GM12892 (cell line): ENCODE measurements at regions not wholly inside any gene's neighbourhood (a gene's known extent, or its start where the extent isn't known, plus 50 kb on each side); places are given as distances from the start of the nearest gene placed in this dataset.

Experiments
- DNase-seq: peaks from one replicate; pipeline ENCODE4 v3.0.0; 2011; ENCODE audit not compliant: insufficient read length
- FAIRE-seq: peaks from 2 replicates; lab custom pipeline; 2011; peaks lifted over from hg19 to GRCh38; lab: Jason Lieb, UNC
- POLR2A ChIP-seq: IDR thresholded peaks from 2 replicates; pipeline ENCODE4 v1.6.1; 2011; ENCODE audit warnings: low read depth, low read length, control low read depth
- POLR2AphosphoS5 ChIP-seq: IDR thresholded peaks from 2 replicates; pipeline ENCODE4 v1.6.1; 2011; ENCODE audit warnings: low read depth, low read length, control low read depth
- TAF1 ChIP-seq: IDR thresholded peaks from 2 replicates; pipeline ENCODE4 v1.6.1; 2011; ENCODE audit warnings: low read depth, mild to moderate bottlenecking, control low read depth, low read length, borderline replicate concordance

GRCh38 chr4:111537871-111538270, 607.4 kb upstream of the FAM241A start:
- TF ChIP-seq POLR2AphosphoS5 (no peak), POLR2A (no peak), TAF1 (no peak)
- no peak for DNase-seq
- FAIRE-seq, result no peak

- FAIRE-seq (no peak), DNase-seq (no peak)
- TF ChIP-seq POLR2A (no peak), TAF1 (no peak), POLR2AphosphoS5 (no peak)
These were observed 604.6 kb upstream of the FAM241A start for GRCh38 chr4:111540671-111541070.

DNA sequence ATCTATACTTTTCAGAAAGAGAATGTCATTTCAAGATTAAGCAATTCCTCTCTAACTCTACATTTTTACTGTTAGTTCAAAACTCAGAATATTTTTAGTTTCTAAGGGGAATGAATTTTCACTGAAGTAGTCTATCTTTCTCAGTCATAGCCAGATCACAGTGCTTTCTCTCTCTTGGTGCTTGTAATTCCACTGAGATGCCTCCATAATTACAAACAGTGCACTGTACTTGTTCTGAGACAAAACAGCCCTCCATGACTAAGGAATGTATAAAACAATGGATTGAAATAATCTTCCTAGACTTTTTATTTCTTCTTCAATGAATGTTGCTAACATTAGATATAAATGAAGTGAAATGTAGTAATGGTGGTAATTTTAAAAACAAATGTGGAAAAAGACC, 603.2 kb upstream of the FAM241A start:
- TF ChIP-seq POLR2AphosphoS5, result no peak
- DNase-seq (no peak), FAIRE-seq (no peak)

- FAIRE-seq (no peak), DNase-seq (no peak)
- TF ChIP-seq POLR2AphosphoS5, result no peak
- no peak for TF ChIP-seq POLR2A
- TF ChIP-seq TAF1, result no peak
These were observed 598.4 kb upstream of the FAM241A start for GRCh38 chr4:111546881-111547280.

GRCh38 chr4:111556141-111556781, 589.0 kb upstream of the FAM241A start:
- no peak for DNase-seq
- no peak for FAIRE-seq
- no peak for TF ChIP-seq POLR2A
- no peak for TF ChIP-seq TAF1
- TF ChIP-seq POLR2AphosphoS5, result no peak

DNA sequence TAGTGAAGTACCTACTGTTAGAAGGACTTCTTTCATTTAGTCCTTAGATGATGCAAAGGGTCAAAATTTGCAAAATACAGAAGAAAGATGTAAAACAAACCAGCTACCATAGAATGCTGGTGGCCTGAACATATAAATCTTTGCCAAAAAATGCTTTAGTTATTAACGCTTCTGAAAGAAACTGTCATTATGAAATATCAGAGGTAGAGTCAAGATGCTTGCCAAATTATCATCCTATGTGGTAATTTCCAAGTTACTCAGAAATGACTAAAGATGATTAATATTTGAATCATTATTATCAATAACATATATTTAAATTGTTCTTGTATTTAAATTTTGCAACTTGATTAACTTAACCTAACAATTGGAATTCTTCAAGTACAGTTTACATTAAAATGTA, 588.4 kb upstream of the FAM241A start:
- no peak for FAIRE-seq
- DNase-seq, result no peak
- TF ChIP-seq TAF1, result no peak
- no peak for TF ChIP-seq POLR2A
- TF ChIP-seq POLR2AphosphoS5, result no peak

DNA sequence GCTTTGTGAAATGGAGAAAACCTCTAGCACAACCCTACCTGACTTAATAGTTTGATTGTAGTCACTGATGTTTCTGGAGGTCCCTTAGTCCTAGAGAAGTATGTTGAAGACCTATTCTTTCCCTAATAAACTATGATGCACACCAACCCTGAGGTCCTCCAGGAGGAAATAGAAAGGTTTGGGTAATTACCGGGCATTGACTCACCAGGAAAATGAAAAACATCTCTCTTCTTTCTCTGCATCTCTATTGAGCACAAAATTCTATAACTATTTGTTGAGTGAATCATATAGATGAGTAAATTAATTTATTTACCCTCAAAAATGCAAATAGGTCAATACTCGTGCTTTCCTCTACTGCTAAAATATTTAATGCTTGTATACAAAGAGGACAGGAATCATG, 582.4 kb upstream of the FAM241A start:
- FAIRE-seq (no peak), DNase-seq (no peak)
- TF ChIP-seq TAF1 (no peak), POLR2A (no peak), POLR2AphosphoS5 (no peak)

DNA sequence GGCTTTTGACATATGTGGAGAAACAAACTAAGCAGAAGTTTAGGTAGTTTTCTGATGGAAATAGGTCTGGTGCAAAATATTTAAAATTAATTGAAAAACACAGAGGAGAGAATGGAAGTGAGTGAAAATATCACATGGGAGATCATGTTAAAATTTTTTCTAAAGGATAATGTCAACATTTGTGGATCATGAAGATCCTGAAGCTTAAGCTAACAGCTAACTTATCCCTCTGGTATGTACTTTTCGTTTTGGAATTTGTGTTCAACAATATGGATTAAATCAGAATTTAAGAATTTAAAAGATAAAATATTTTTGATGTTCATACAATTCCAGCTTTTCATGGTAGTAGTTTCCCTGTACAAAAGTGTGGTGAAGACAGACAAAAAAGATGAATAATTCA, 572.8 kb upstream of the FAM241A start:
- FAIRE-seq, result no peak
- TF ChIP-seq TAF1 (no peak), POLR2A (no peak), POLR2AphosphoS5 (no peak)
- no peak for DNase-seq

DNA sequence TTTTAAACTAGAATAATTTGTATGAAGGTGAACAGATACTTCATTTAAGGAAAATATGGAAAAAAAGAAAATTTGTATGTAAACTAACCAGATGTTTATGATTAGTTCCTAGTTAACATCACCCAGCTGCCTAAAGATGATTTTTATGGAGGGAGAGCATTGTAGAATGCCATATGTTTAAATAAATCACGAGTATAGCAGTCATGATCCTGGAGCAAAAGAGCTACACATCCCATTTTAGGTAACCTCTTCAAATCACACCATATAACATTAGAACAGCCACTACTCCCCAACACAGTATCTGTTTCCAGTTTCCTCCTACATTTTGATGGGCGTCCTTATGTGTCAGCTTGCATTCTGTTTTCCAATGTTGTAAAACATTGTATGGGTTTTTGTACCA, 571.9 kb upstream of the FAM241A start:
- FAIRE-seq (no peak), DNase-seq (no peak)
- no peak for TF ChIP-seq POLR2AphosphoS5
- no peak for TF ChIP-seq POLR2A
- TF ChIP-seq TAF1, result no peak

- no peak for FAIRE-seq
- DNase-seq, result no peak
- TF ChIP-seq TAF1 (no peak), POLR2AphosphoS5 (no peak), POLR2A (no peak)
These were observed 565.5 kb upstream of the FAM241A start for GRCh38 chr4:111579767-111580166.

DNA sequence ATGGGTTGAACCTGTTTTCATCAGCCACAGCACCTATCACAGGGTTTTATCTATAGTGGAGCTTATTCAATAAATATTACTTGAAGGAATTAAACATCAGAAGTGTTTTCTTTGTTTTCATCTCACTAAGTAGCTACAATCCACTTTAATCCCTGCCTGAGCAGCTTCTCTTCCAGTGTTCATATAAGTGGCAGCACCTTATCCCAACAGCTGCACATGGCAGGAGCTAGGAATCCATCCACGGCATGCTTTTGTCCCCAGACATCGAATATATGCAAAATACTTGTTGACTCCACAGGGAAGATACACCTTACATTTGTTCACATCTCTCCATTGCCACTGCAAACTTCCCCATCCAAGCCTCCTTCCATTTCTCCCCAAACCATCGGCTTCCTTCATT, 549.8 kb upstream of the FAM241A start:
- no peak for TF ChIP-seq POLR2AphosphoS5
- TF ChIP-seq POLR2A, result no peak
- no peak for TF ChIP-seq TAF1
- DNase-seq (no peak), FAIRE-seq (no peak)

DNA sequence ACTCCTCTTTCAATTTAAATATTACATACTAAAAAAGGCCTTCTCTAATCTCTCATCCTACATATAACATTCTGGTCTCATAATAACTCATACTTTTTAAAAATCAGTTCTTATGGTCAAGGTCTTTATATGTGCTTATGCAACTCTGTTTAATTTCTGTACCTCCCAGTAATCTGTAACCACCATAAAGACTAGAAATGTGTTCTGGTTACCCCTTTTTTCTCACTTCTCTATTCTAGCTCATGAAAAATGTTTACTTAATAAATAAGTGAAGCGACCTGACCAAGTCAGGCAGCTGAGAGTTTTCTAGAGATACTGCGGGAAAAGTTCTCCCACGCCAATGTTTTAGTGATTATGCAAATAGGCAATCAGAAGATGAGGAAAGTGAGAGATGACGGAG, 548.8 kb upstream of the FAM241A start:
- no peak for DNase-seq
- TF ChIP-seq TAF1 (no peak), POLR2AphosphoS5 (no peak), POLR2A (no peak)
- FAIRE-seq, result no peak

GRCh38 chr4:111601671-111602070, 543.6 kb upstream of the FAM241A start:
- DNase-seq, result no peak
- TF ChIP-seq TAF1, result no peak
- no peak for TF ChIP-seq POLR2A
- TF ChIP-seq POLR2AphosphoS5, result no peak
- no peak for FAIRE-seq

DNA sequence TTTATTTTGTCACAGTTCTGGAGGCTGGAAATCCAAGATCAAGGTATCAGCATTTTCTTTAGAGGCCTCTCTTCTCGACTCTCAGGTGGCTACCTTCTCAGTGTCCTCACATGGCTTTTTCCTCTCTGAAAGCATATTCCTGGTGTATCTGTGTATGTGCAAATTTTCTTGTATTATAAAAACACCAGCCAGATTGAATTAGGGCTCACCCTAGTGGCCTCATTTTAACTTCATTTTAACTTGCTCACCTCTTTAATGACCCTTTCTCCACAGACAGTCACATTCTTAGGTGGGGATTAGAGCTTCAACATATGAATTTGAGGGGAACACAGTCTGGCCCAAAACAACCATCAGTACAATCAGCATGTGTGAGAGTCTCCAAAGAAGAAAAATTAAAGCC, 542.4 kb upstream of the FAM241A start:
- DNase-seq (no peak), FAIRE-seq (no peak)
- TF ChIP-seq POLR2AphosphoS5 (no peak), TAF1 (no peak), POLR2A (no peak)
